Tibial artery (tissue), 4 donors: ENCODE measurements at regions not wholly inside any gene's neighbourhood (a gene's known extent, or its start where the extent isn't known, plus 50 kb on each side); places are given as distances from the start of the nearest gene placed in this dataset.
"Not testable (repeated sequence)": the region's sequence is repeated elsewhere in the genome, so short reads cannot be mapped to it uniquely, and the experiment has no call there.

Experiments
- DNase-seq, 2 donors: peaks; one replicate each; pipeline ENCODE4 v3.0.0-alpha.2; 2019
- H3K27ac ChIP-seq, 2 donors: fragments of 200-600 bp; sonication (generic) in 1 of 2; 1 replicate in 1 of 2; 2 replicates in 1 of 2; pipeline ENCODE4 v1.5.1; 2018 to 2019; ENCODE audit warnings: mild to moderate bottlenecking in 1 of 2
- H3K27me3 ChIP-seq, 2 donors: fragments of 200-600 bp; sonication (generic) in 1 of 2; one replicate each; pipeline versions ENCODE4 v1.5.1 to v1.6.0; 2016 to 2019
- H3K36me3 ChIP-seq, 3 donors: fragments of 200-600 bp; sonication (generic) in 2 of 3; one replicate each; pipeline ENCODE4 v1.5.1; 2016 to 2019; ENCODE audit warnings: mild to moderate bottlenecking in 2 of 3
- H3K4me1 ChIP-seq, 4 donors: fragments of 200-600 bp; sonication (generic) in 2 of 4; 1 replicate in 3 of 4; 2 replicates in 1 of 4; pipeline ENCODE4 v1.5.1; 2016 to 2019
- H3K4me3 ChIP-seq, 2 donors: fragments of 200-600 bp; sonication (generic) in 1 of 2; 1 replicate in 1 of 2; 2 replicates in 1 of 2; pipeline ENCODE4 v1.5.1; 2018 to 2019; ENCODE audit warnings: mild to moderate bottlenecking in 2 of 2
- H3K9me3 ChIP-seq, 3 donors: fragments of 200-600 bp; sonication (generic) in 1 of 3; one replicate each; pipeline ENCODE4 v1.5.1; 2016 to 2019
- intact Hi-C: fragments of 100-400 bp; cut with DNase I; formaldehyde crosslinking; loops from one replicate; pipeline ENCODE4 v1.15.0; 2023; ENCODE audit warnings: low total_unique reads
- TF ChIP-seq, protein P1 (sequence below), 2 experiments: fragments of 200-600 bp in 1 of 2; fragments of 450-650 bp in 1 of 2; IDR thresholded peaks; one replicate each; pipeline ENCODE4 v1.5.1; 2017 to 2019; ENCODE audit warnings: antibody characterized with exemption in 2 of 2, mild to moderate bottlenecking in 1 of 2, moderate library complexity in 1 of 2

GRCh38 chr12:42020226-42020625, 124.4 kb downstream of the GXYLT1 start:
- TF ChIP-seq, protein P1, sequence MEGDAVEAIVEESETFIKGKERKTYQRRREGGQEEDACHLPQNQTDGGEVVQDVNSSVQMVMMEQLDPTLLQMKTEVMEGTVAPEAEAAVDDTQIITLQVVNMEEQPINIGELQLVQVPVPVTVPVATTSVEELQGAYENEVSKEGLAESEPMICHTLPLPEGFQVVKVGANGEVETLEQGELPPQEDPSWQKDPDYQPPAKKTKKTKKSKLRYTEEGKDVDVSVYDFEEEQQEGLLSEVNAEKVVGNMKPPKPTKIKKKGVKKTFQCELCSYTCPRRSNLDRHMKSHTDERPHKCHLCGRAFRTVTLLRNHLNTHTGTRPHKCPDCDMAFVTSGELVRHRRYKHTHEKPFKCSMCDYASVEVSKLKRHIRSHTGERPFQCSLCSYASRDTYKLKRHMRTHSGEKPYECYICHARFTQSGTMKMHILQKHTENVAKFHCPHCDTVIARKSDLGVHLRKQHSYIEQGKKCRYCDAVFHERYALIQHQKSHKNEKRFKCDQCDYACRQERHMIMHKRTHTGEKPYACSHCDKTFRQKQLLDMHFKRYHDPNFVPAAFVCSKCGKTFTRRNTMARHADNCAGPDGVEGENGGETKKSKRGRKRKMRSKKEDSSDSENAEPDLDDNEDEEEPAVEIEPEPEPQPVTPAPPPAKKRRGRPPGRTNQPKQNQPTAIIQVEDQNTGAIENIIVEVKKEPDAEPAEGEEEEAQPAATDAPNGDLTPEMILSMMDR (IDR thresholded peaks at IDR 0.05): no peak
- Histone ChIP-seq H3K27me3 (no peaks in the 10 kb centered on the region), H3K27ac (no peak overlapping the region), H3K9me3 (no peaks in the 10 kb centered on the region), H3K36me3 (no peaks in the 10 kb centered on the region), H3K4me1 (no peaks in the 10 kb centered on the region), H3K4me3 (no peak overlapping the region)
- no peak for DNase-seq
- intact Hi-C loops: loop anchor here (5.0 to 10.0 kb wide), 3 partner anchors 325 to 1073 kb away; no protein-coding TSS in a partner anchor

- TF ChIP-seq, protein P1 (IDR thresholded peaks at IDR 0.05): no peak
- intact Hi-C loops: loop anchor here (5.0 to 10.0 kb wide), 3 partner anchors 325 to 1072 kb away; no protein-coding TSS in a partner anchor
- no peaks in the 10 kb centered on the region for H3K36me3 ChIP-seq
- no peak overlapping the region for H3K4me3 ChIP-seq
- no peaks in the 10 kb centered on the region for H3K9me3 ChIP-seq
- peaks cover 0 to 4% (median 0%) of the 10 kb centered on the region in 4 donors for H3K4me1 ChIP-seq
- H3K27ac ChIP-seq: no peak overlapping the region
- DNase-seq: no peak
- no peaks in the 10 kb centered on the region for H3K27me3 ChIP-seq
Measured at GRCh38 chr12:42019746-42020145, 124.9 kb downstream of the GXYLT1 start.

DNA sequence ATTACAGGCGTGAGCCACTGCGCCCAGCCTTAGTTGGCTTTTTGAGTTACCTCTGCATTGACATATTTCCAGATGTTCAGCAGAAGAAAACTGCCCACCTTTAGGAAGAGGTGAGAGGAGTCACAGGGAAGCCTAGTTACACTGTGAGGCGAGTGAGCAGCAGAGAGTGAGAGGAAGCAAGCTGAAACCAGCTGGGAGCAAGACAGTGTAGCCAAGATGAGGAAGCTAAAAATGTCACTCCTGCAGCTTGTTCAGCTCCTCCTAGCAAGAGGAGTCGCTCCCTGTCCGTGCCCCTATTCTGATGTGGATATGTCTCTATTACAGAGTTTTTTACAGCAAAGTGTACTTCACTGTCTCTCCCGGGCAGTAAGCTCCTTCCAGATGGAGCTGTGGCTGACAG, 127.6 kb downstream of the GXYLT1 start:
- Histone ChIP-seq H3K4me3 (no peak overlapping the region), H3K9me3 (no peaks in the 10 kb centered on the region), H3K27ac (no peak overlapping the region), H3K4me1 (peaks cover 0 to 11% (median 2%) of the 10 kb centered on the region in 4 donors), H3K27me3 (no peaks in the 10 kb centered on the region), H3K36me3 (no peaks in the 10 kb centered on the region)
- intact Hi-C loops: no loop called here
- TF ChIP-seq, protein P1 (IDR thresholded peaks at IDR 0.05): no peak
- no peak for DNase-seq

GRCh38 chr12:42015051-42015461, 129.6 kb downstream of the GXYLT1 start:
- Histone ChIP-seq H3K27me3 (no peaks in the 10 kb centered on the region), H3K4me1 (peaks cover 0 to 15% (median 2%) of the 10 kb centered on the region in 4 donors), H3K9me3 (no peaks in the 10 kb centered on the region), H3K27ac (no peak overlapping the region), H3K4me3 (no peak overlapping the region), H3K36me3 (no peaks in the 10 kb centered on the region)
- DNase-seq: no peak
- TF ChIP-seq, protein P1 (IDR thresholded peaks at IDR 0.05): no peak
- intact Hi-C loops: no loop called here

DNA sequence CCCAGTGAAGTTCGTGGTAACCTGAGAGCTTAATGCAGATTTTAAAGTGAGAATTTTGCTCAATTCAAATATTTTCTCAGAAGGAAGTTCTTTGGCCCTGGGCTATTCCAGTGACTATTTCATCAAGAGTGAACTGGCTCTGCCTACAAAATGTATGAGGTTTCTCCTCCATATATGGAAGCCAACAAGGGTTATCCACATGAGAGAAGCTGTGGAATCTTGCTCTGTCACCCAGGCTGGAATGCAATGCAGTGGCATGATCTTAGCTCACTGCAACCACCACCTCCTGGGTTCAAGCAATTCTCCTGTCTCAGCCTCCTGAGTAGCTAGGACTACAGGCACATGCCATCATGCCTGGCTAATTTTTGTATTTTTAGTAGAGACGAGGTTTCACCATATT, 132.2 kb downstream of the GXYLT1 start:
- H3K9me3 ChIP-seq, H3K4me3 ChIP-seq, H3K27me3 ChIP-seq, H3K27ac ChIP-seq, H3K36me3 ChIP-seq, intact Hi-C loops, DNase-seq: not testable (repeated sequence)
- peaks cover 0 to 15% (median 2%) of the 10 kb centered on the region in 4 donors for H3K4me1 ChIP-seq

DNA sequence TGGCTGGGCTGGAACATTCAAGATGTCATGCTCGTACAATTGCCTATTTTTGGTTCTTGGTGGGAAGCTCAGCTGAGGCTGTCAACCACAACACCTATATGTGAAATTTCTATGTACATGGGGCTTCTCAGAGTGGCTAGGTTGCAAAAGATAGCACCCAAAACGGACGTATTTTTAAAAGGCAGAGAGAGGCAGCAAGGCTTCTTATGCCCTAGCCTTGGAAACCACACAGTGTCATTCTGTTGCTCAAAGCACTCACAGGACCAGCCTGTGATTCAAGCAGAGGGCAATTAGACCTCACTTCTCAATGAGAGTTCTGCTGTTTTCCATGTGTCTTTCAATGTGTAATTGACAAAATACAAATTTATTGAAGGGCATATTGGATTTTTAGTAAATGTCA, 134.0 kb downstream of the GXYLT1 start:
- no peaks in the 10 kb centered on the region for H3K27me3 ChIP-seq
- no peak overlapping the region for H3K4me3 ChIP-seq
- intact Hi-C loops: no loop called here
- H3K4me1 ChIP-seq: peaks cover 0 to 15% (median 2%) of the 10 kb centered on the region in 4 donors
- TF ChIP-seq, protein P1 (IDR thresholded peaks at IDR 0.05): no peak
- H3K27ac ChIP-seq: no peak overlapping the region
- no peaks in the 10 kb centered on the region for H3K9me3 ChIP-seq
- no peak for DNase-seq
- no peaks in the 10 kb centered on the region for H3K36me3 ChIP-seq
